Activated naive CD4-positive, alpha-beta T cell treated with anti-CD3 and anti-CD28 coated beads, Interleukin-2, amount 10 ng/mL, durations not matched to agents 7 days and 5 days (primary cell): ENCODE measurements at regions not wholly inside any gene's neighbourhood (a gene's known extent, or its start where the extent isn't known, plus 50 kb on each side); places are given as distances from the start of the nearest gene placed in this dataset.

Experiments
- CTCF ChIA-PET: fragments of 350-600 bp; sonication (Branson Sonifier 250); formaldehyde crosslinking; loops from one replicate; lab custom pipeline; 2021; ENCODE audit warnings: antibody characterized with exemption; lab: Charles Lee
- DNase-seq: peaks from one replicate; pipeline ENCODE4 v3.0.0-alpha.2; 2020
- H3K27ac Mint-ChIP-seq: one replicate; pipeline ENCODE4 v1.8.0; 2021; ENCODE audit warnings: mild to moderate bottlenecking, moderate library complexity, mixed read lengths
- H3K27me3 Mint-ChIP-seq: one replicate; pipeline ENCODE4 v1.8.0; 2021; ENCODE audit warnings: mild to moderate bottlenecking, mixed read lengths
- H3K36me3 Mint-ChIP-seq: one replicate; pipeline ENCODE4 v1.8.0; 2021; ENCODE audit warnings: mixed read lengths
- H3K4me1 Mint-ChIP-seq: one replicate; pipeline ENCODE4 v1.8.0; 2021; ENCODE audit warnings: mixed read lengths
- H3K4me3 Mint-ChIP-seq: one replicate; pipeline ENCODE4 v1.8.0; 2021; ENCODE audit warnings: mild to moderate bottlenecking, moderate library complexity, mixed read lengths
- H3K9me3 Mint-ChIP-seq: one replicate; pipeline ENCODE4 v1.8.0; 2021; ENCODE audit warnings: mixed read lengths

- Mint-ChIP-seq H3K27ac (no peak overlapping the region), H3K4me3 (no peak overlapping the region), H3K27me3 (no peaks in the 10 kb centered on the region), H3K4me1 (no peaks in the 10 kb centered on the region), H3K36me3 (no peaks in the 10 kb centered on the region), H3K9me3 (peaks cover 11% of the 10 kb centered on the region)
- CTCF ChIA-PET, result no interaction called here
- DNase-seq, result no peak
Observed at GRCh38 chr5:30098940-30099339, 1094.5 kb upstream of the CDH6 start.

- Mint-ChIP-seq H3K27ac (no peak overlapping the region), H3K4me3 (no peak overlapping the region), H3K27me3 (no peaks in the 10 kb centered on the region), H3K9me3 (peaks cover 10% of the 10 kb centered on the region), H3K4me1 (no peaks in the 10 kb centered on the region), H3K36me3 (no peaks in the 10 kb centered on the region)
- CTCF ChIA-PET, result no interaction called here
- no peak for DNase-seq
Observed at GRCh38 chr5:30092548-30092947, 1100.9 kb upstream of the CDH6 start.

GRCh38 chr5:30069441-30070263 is 1123.8 kb upstream of the CDH6 start:
- Mint-ChIP-seq H3K27ac (no peak overlapping the region), H3K9me3 (peaks cover 15% of the 10 kb centered on the region), H3K4me1 (no peaks in the 10 kb centered on the region), H3K36me3 (no peaks in the 10 kb centered on the region), H3K4me3 (no peak overlapping the region), H3K27me3 (no peaks in the 10 kb centered on the region)
- CTCF ChIA-PET, result no interaction called here
- no peak for DNase-seq

- H3K4me3 Mint-ChIP-seq, result no peak overlapping the region
- H3K36me3 Mint-ChIP-seq, result no peaks in the 10 kb centered on the region
- no peaks in the 10 kb centered on the region for H3K9me3 Mint-ChIP-seq
- no peak overlapping the region for H3K27ac Mint-ChIP-seq
- CTCF ChIA-PET, result no interaction called here
- no peaks in the 10 kb centered on the region for H3K4me1 Mint-ChIP-seq
- H3K27me3 Mint-ChIP-seq, result no peaks in the 10 kb centered on the region
- DNase-seq, result no peak
Observed at GRCh38 chr5:30063503-30063902, 1130.0 kb upstream of the CDH6 start.

- Mint-ChIP-seq H3K27ac (no peak overlapping the region), H3K4me1 (no peaks in the 10 kb centered on the region), H3K27me3 (no peaks in the 10 kb centered on the region), H3K4me3 (no peak overlapping the region), H3K9me3 (peaks cover 14% of the 10 kb centered on the region), H3K36me3 (no peaks in the 10 kb centered on the region)
- DNase-seq, result no peak
- CTCF ChIA-PET, result no interaction called here
Observed at GRCh38 chr5:30051976-30052375, 1141.5 kb upstream of the CDH6 start.

- CTCF ChIA-PET, result interaction anchor here (1.4 kb wide), 1 partner anchor 10 kb away, joined by 4 read pairs; no protein-coding TSS in a partner anchor
- no peaks in the 10 kb centered on the region for H3K36me3 Mint-ChIP-seq
Observed at GRCh38 chr5:30050056-30050815, 1143.2 kb upstream of the CDH6 start.

GRCh38 chr5:30042677-30043076 is 1150.8 kb upstream of the CDH6 start:
- no peak overlapping the region for H3K4me3 Mint-ChIP-seq
- H3K27ac Mint-ChIP-seq, result no peak overlapping the region
- no peak for DNase-seq
- H3K36me3 Mint-ChIP-seq, result no peaks in the 10 kb centered on the region
- H3K27me3 Mint-ChIP-seq, result no peaks in the 10 kb centered on the region
- peaks cover 5% of the 10 kb centered on the region for H3K9me3 Mint-ChIP-seq
- CTCF ChIA-PET, result no interaction called here
- H3K4me1 Mint-ChIP-seq, result no peaks in the 10 kb centered on the region

More at GRCh38 chr5:30050056-30050815, 1143.2 kb upstream of the CDH6 start:
- Mint-ChIP-seq H3K4me1 (no peaks in the 10 kb centered on the region), H3K4me3 (no peak overlapping the region), H3K27me3 (no peaks in the 10 kb centered on the region), H3K9me3 (peaks cover 11% of the 10 kb centered on the region), H3K27ac (no peak overlapping the region)
- DNase-seq, result no peak

GRCh38 chr5:30041831-30042385 is 1151.6 kb upstream of the CDH6 start:
- CTCF ChIA-PET, result interaction anchor here (2.6 kb wide), 1 partner anchor 1190 kb away, joined by 14 read pairs; no protein-coding TSS in a partner anchor
- H3K4me1 Mint-ChIP-seq, result no peaks in the 10 kb centered on the region
- no peaks in the 10 kb centered on the region for H3K9me3 Mint-ChIP-seq
- H3K4me3 Mint-ChIP-seq, result no peak overlapping the region
- H3K36me3 Mint-ChIP-seq, result no peaks in the 10 kb centered on the region
- no peak for DNase-seq
- no peaks in the 10 kb centered on the region for H3K27me3 Mint-ChIP-seq
- H3K27ac Mint-ChIP-seq, result no peak overlapping the region

- H3K27me3 Mint-ChIP-seq, result no peaks in the 10 kb centered on the region
- H3K9me3 Mint-ChIP-seq, result no peaks in the 10 kb centered on the region
- CTCF ChIA-PET, result interaction anchor here (0.6 to 2.6 kb wide), 2 partner anchors 1191 to 1228 kb away, joined by 3 to 14 read pairs; no protein-coding TSS in a partner anchor
- DNase-seq, result no peak
- H3K4me1 Mint-ChIP-seq, result no peaks in the 10 kb centered on the region
- H3K27ac Mint-ChIP-seq, result no peak overlapping the region
- no peak overlapping the region for H3K4me3 Mint-ChIP-seq
- H3K36me3 Mint-ChIP-seq, result no peaks in the 10 kb centered on the region
Observed at GRCh38 chr5:30041291-30041690, 1152.2 kb upstream of the CDH6 start.

- CTCF ChIA-PET, result interaction anchor here (0.6 to 2.6 kb wide), 4 partner anchors 10 to 1229 kb away, joined by 3 to 14 read pairs (median 4); no protein-coding TSS in a partner anchor
- no peaks in the 10 kb centered on the region for H3K9me3 Mint-ChIP-seq
- H3K27me3 Mint-ChIP-seq, result no peaks in the 10 kb centered on the region
- no peaks in the 10 kb centered on the region for H3K36me3 Mint-ChIP-seq
- no peaks in the 10 kb centered on the region for H3K4me1 Mint-ChIP-seq
- no peak overlapping the region for H3K4me3 Mint-ChIP-seq
- no peak overlapping the region for H3K27ac Mint-ChIP-seq
- DNase-seq, result no peak
Observed at GRCh38 chr5:30040488-30041118, 1152.9 kb upstream of the CDH6 start.

- H3K4me3 Mint-ChIP-seq, result no peak overlapping the region
Observed at GRCh38 chr5:30039379-30039778, 1154.1 kb upstream of the CDH6 start.

GRCh38 chr5:30034870-30035269 is 1158.6 kb upstream of the CDH6 start:
- Mint-ChIP-seq H3K27me3 (no peaks in the 10 kb centered on the region), H3K36me3 (no peaks in the 10 kb centered on the region), H3K4me1 (no peaks in the 10 kb centered on the region), H3K4me3 (no peak overlapping the region), H3K27ac (no peak overlapping the region), H3K9me3 (no peaks in the 10 kb centered on the region)
- CTCF ChIA-PET, result no interaction called here
- no peak for DNase-seq

More at GRCh38 chr5:30039379-30039778, 1154.1 kb upstream of the CDH6 start:
- H3K9me3 Mint-ChIP-seq, result no peaks in the 10 kb centered on the region
- H3K36me3 Mint-ChIP-seq, result no peaks in the 10 kb centered on the region
- CTCF ChIA-PET, result interaction anchor here (1.2 kb wide), 1 partner anchor 12 kb away, joined by 4 read pairs; no protein-coding TSS in a partner anchor
- H3K27ac Mint-ChIP-seq, result no peak overlapping the region
- no peaks in the 10 kb centered on the region for H3K27me3 Mint-ChIP-seq
- DNase-seq, result no peak
- no peaks in the 10 kb centered on the region for H3K4me1 Mint-ChIP-seq

- Mint-ChIP-seq H3K9me3 (no peaks in the 10 kb centered on the region), H3K4me1 (no peaks in the 10 kb centered on the region), H3K4me3 (no peak overlapping the region), H3K27me3 (no peaks in the 10 kb centered on the region), H3K27ac (no peak overlapping the region), H3K36me3 (no peaks in the 10 kb centered on the region)
- CTCF ChIA-PET, result no interaction called here
- DNase-seq, result no peak
Observed at GRCh38 chr5:30030101-30030500, 1163.4 kb upstream of the CDH6 start.

GRCh38 chr5:30001826-30002225 is 1191.7 kb upstream of the CDH6 start:
- Mint-ChIP-seq H3K36me3 (no peaks in the 10 kb centered on the region), H3K9me3 (peaks cover 16% of the 10 kb centered on the region), H3K4me3 (no peak overlapping the region), H3K4me1 (no peaks in the 10 kb centered on the region), H3K27ac (no peak overlapping the region), H3K27me3 (no peaks in the 10 kb centered on the region)
- CTCF ChIA-PET, result no interaction called here
- no peak for DNase-seq
